BLaER1 treated with 17β-estradiol and CSF1 and Interleukin-3, amounts not matched to agents 10 nM and 100 nM (cell line): ENCODE measurements at regions not wholly inside any gene's neighbourhood (a gene's known extent, or its start where the extent isn't known, plus 50 kb on each side); places are given as distances from the start of the nearest gene placed in this dataset.
"Not testable (repeated sequence)": the region's sequence is repeated elsewhere in the genome, so short reads cannot be mapped to it uniquely, and the experiment has no call there.

Source experiments
- H3K27ac ChIP-seq, 11 experiments: shearing (Covaris generic); formaldehyde crosslinking; 2 replicates each; pipeline ENCODE4 v1.8.1; 2022
- H3K27me3 ChIP-seq, 11 experiments: shearing (Covaris generic); formaldehyde crosslinking; 2 replicates each; pipeline ENCODE4 v1.8.1; 2022
- H3K36me3 ChIP-seq, 11 experiments: shearing (Covaris generic); formaldehyde crosslinking; 2 replicates each; pipeline ENCODE4 v1.8.1; 2022
- H3K4me1 ChIP-seq, 10 experiments: shearing (Covaris generic); formaldehyde crosslinking; 2 replicates each; pipeline ENCODE4 v1.8.1; 2022
- H3K4me2 ChIP-seq, 11 experiments: shearing (Covaris generic); formaldehyde crosslinking; 2 replicates each; pipeline ENCODE4 v1.8.1; 2022
- H3K4me3 ChIP-seq, 10 experiments: shearing (Covaris generic); formaldehyde crosslinking; 2 replicates each; pipeline ENCODE4 v1.8.1; 2022
- H3K9ac ChIP-seq, 11 experiments: shearing (Covaris generic); formaldehyde crosslinking; 2 replicates each; pipeline ENCODE4 v1.8.1; 2022
- H3K9me3 ChIP-seq, 11 experiments: shearing (Covaris generic); formaldehyde crosslinking; replicated peaks in 1 of 11; 2 replicates each; pipeline ENCODE4 v1.8.1; 2022
- H4K20me1 ChIP-seq, 11 experiments: shearing (Covaris generic); formaldehyde crosslinking; 2 replicates each; pipeline ENCODE4 v1.8.1; 2022
- Cebpa-rat ChIP-seq, 11 experiments: shearing (Covaris generic); IDR thresholded peaks; 2 replicates each; pipeline ENCODE4 v1.8.1; 2022

GRCh38 chr6:115602466-115602865, 458.2 kb downstream of the FRK start:
- Histone ChIP-seq H3K9me3 (no peaks in the 10 kb centered on the region), H4K20me1 (no peaks in the 10 kb centered on the region), H3K4me3 (no peak overlapping the region), H3K27me3 (no peaks in the 10 kb centered on the region), H3K36me3 (no peaks in the 10 kb centered on the region), H3K4me2 (no peak overlapping the region), H3K4me1 (no peaks in the 10 kb centered on the region), H3K9ac (no peak overlapping the region), H3K27ac (no peak overlapping the region)
- no peak for TF ChIP-seq Cebpa-rat (IDR thresholded peaks at IDR 0.05)

DNA sequence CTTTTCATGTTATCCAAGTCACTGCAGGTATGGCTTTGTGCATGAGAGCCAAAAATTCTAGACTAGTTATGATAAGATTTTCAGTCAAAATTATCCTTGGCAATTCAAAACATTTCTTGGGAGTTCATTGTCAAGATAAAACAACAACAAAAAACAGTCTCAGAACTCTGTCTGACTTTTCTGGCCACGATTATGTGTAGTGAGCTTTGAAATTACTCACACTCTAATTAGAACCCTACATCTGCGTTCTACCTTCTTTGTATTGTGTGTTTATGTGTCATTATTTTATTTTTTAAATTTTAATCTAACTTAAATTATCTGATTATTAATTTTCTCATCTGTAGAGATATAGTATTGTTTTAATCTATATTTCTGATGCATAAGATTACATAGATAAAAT, 459.2 kb downstream of the FRK start:
- Histone ChIP-seq H3K9me3 (no peaks in the 10 kb centered on the region), H3K27me3 (no peaks in the 10 kb centered on the region), H3K36me3 (no peaks in the 10 kb centered on the region), H3K27ac (no peak overlapping the region), H3K4me1 (no peaks in the 10 kb centered on the region), H3K9ac (no peak overlapping the region), H3K4me3 (no peak overlapping the region), H3K4me2 (no peak overlapping the region), H4K20me1 (no peaks in the 10 kb centered on the region)
- TF ChIP-seq Cebpa-rat (IDR thresholded peaks at IDR 0.05) = no peak

DNA sequence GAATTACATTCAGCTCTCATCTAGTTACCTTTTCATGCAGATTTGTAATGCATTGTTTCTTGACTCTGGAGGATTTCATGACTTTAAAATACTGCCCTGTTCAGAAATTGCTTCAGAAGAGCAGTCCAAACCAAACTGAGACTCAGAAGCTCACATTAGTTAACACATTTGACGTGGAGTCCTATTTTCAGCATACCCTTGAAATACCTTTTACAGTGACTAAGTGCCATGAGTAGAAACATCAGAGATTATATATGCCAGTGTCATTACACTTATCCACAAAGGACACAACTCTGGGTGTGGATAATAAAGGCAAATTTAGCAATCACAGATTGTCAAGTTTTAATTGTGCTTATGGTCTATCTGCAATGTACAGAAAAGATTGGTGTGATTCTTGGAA, 459.6 kb downstream of the FRK start:
- no peak overlapping the region for H3K4me2 ChIP-seq
- no peaks in the 10 kb centered on the region for H3K27me3 ChIP-seq
- no peak overlapping the region for H3K27ac ChIP-seq
- no peak overlapping the region for H3K4me3 ChIP-seq
- H3K9me3 ChIP-seq = no peaks in the 10 kb centered on the region
- no peaks in the 10 kb centered on the region for H3K36me3 ChIP-seq
- H4K20me1 ChIP-seq = no peaks in the 10 kb centered on the region
- no peak for TF ChIP-seq Cebpa-rat (IDR thresholded peaks at IDR 0.05)
- no peaks in the 10 kb centered on the region for H3K4me1 ChIP-seq
- no peak overlapping the region for H3K9ac ChIP-seq

- Histone ChIP-seq H3K36me3 (no peaks in the 10 kb centered on the region), H3K9ac (no peak overlapping the region), H3K9me3 (no peaks in the 10 kb centered on the region), H3K4me1 (no peaks in the 10 kb centered on the region), H3K4me3 (no peak overlapping the region), H3K4me2 (no peak overlapping the region), H4K20me1 (no peaks in the 10 kb centered on the region), H3K27me3 (no peaks in the 10 kb centered on the region), H3K27ac (no peak overlapping the region)
- TF ChIP-seq Cebpa-rat (IDR thresholded peaks at IDR 0.05) = no peak
Measured at GRCh38 chr6:115594891-115595290, 465.8 kb downstream of the FRK start.

- Histone ChIP-seq H3K4me2 (no peak overlapping the region), H3K36me3 (no peaks in the 10 kb centered on the region), H3K9ac (no peak overlapping the region), H3K4me3 (no peak overlapping the region), H4K20me1 (no peaks in the 10 kb centered on the region), H3K27me3 (no peaks in the 10 kb centered on the region), H3K27ac (no peak overlapping the region), H3K9me3 (no peaks in the 10 kb centered on the region), H3K4me1 (no peaks in the 10 kb centered on the region)
- TF ChIP-seq Cebpa-rat (IDR thresholded peaks at IDR 0.05) = no peak
Measured at GRCh38 chr6:115592025-115592424, 468.7 kb downstream of the FRK start.

DNA sequence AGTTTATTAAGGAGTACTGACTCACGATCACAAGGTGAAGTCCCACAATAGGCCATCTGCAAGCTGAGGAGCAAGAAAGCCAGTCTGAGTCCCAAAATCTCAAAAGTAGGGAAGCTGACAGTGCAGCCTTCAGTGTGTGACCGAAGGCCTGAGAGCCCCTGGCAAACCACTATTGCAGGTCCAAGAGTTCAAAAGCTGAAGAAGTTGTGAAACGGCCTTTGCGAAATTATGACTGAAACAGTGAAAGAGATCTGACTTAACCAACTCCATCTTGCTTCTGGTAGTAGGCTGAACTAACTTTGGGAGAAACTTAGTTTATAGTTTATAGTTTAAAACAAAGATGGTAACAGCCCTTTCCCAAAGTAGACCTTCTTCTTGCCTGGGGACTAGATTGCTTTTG, 471.6 kb downstream of the FRK start:
- H3K4me1 ChIP-seq, H3K9me3 ChIP-seq, H3K4me2 ChIP-seq: not testable (repeated sequence)

GRCh38 chr6:115583290-115583689, 477.4 kb downstream of the FRK start:
- Histone ChIP-seq H4K20me1 (no peaks in the 10 kb centered on the region), H3K9me3 (no peaks in the 10 kb centered on the region), H3K36me3 (no peaks in the 10 kb centered on the region), H3K4me2 (no peak overlapping the region), H3K27me3 (no peaks in the 10 kb centered on the region), H3K4me1 (no peaks in the 10 kb centered on the region), H3K9ac (no peak overlapping the region), H3K27ac (no peak overlapping the region), H3K4me3 (no peak overlapping the region)
- TF ChIP-seq Cebpa-rat (IDR thresholded peaks at IDR 0.05) = no peak

More for the DNA sequence above, 471.6 kb downstream of the FRK start:
- H3K9ac ChIP-seq, H3K4me3 ChIP-seq, H3K27me3 ChIP-seq, H3K36me3 ChIP-seq, H3K27ac ChIP-seq, H4K20me1 ChIP-seq: not testable (repeated sequence)

DNA sequence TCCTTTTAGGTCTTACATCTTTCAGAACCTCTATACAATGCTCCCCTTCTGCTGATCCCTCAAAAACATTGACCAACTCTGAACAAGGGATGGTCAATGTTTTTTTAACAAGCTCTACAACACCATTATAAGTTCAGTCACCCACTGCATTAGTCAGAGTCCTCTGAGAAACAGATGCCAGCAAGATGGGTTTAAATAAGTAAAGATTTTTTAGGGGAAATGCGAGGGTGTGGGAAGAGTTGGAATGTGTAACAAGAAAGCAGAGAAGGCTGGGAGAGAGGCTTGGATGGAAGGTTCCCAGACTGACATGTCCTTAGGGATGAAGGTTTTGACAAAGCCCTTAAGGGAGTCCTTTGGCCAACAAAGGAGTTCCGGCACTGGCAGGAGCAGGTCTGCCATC, 478.3 kb downstream of the FRK start:
- Histone ChIP-seq H3K4me3 (no peak overlapping the region), H4K20me1 (no peaks in the 10 kb centered on the region), H3K4me2 (no peak overlapping the region), H3K27me3 (no peaks in the 10 kb centered on the region), H3K36me3 (no peaks in the 10 kb centered on the region), H3K9ac (no peak overlapping the region), H3K4me1 (no peaks in the 10 kb centered on the region), H3K9me3 (no peaks in the 10 kb centered on the region), H3K27ac (no peak overlapping the region)
- no peak for TF ChIP-seq Cebpa-rat (IDR thresholded peaks at IDR 0.05)

DNA sequence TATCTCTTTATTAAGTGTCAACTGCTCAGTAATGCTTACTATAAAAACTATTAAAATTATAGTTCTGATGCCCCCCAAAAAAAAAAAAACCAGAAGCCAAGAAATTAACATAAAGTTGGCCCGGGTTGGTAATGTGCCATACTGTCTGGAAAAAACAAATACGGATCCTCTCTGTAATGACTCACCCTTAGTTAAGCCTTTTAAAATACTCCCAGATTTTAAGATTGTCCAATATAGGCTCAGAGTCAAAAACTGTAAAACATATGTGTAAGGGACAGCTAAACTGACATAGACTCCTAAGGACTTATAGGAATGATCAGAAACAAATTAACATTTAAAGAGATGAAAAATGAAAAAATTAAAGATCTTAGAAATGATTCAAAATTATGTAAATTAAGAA, 481.1 kb downstream of the FRK start:
- not testable (repeated sequence) for H3K9ac ChIP-seq, H3K27ac ChIP-seq, H3K9me3 ChIP-seq, H3K27me3 ChIP-seq, H4K20me1 ChIP-seq, H3K36me3 ChIP-seq, H3K4me2 ChIP-seq, H3K4me3 ChIP-seq, H3K4me1 ChIP-seq

DNA sequence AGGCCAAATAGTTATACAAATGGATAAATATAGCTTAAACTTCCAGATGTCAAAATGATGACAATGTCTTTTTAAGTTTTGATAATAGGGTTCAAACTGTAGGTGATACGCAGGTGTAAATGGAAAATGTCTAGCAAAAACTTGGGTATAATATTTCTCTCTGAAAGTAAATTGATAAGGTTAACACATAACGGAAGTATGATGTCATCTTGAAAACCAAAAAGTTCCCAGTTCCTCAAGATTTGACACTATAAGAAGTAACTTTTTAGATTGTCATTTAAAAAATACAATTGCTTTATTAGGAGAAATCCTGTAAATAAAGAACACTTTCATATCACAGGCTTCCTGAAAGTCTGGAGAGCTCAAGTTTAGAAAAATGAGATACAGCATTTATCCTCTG, 483.4 kb downstream of the FRK start:
- no peak overlapping the region for H3K9ac ChIP-seq
- H3K9me3 ChIP-seq = no peaks in the 10 kb centered on the region
- no peak overlapping the region for H3K4me2 ChIP-seq
- no peaks in the 10 kb centered on the region for H3K27me3 ChIP-seq
- no peak for TF ChIP-seq Cebpa-rat (IDR thresholded peaks at IDR 0.05)
- no peaks in the 10 kb centered on the region for H3K36me3 ChIP-seq
- H4K20me1 ChIP-seq = no peaks in the 10 kb centered on the region
- no peak overlapping the region for H3K27ac ChIP-seq
- H3K4me3 ChIP-seq = no peak overlapping the region
- H3K4me1 ChIP-seq = no peaks in the 10 kb centered on the region

- Histone ChIP-seq H3K4me3 (no peak overlapping the region), H4K20me1 (no peaks in the 10 kb centered on the region)
Measured at GRCh38 chr6:115575285-115575684, 485.4 kb downstream of the FRK start.

More at GRCh38 chr6:115575285-115575684, 485.4 kb downstream of the FRK start:
- TF ChIP-seq Cebpa-rat (IDR thresholded peaks at IDR 0.05) = no peak
- H3K9ac ChIP-seq = no peak overlapping the region
- no peak overlapping the region for H3K4me2 ChIP-seq
- H3K27me3 ChIP-seq = no peaks in the 10 kb centered on the region
- no peaks in the 10 kb centered on the region for H3K9me3 ChIP-seq
- no peaks in the 10 kb centered on the region for H3K36me3 ChIP-seq
- no peak overlapping the region for H3K27ac ChIP-seq
- peaks cover 0 to 4% (median 2%) of the 10 kb centered on the region in 10 experiments; a peak in 8 of 20 replicates for H3K4me1 ChIP-seq
